ENCODE measurements at regions not wholly inside any gene's neighbourhood (a gene's known extent, or its start where the extent isn't known, plus 50 kb on each side); places are given as distances from the start of the nearest gene placed in this dataset.
A peak's percentile ranks its signal among the peaks of the same experiment; 100 is the strongest.

GRCh38 chrX:121102101-121102500, 54.7 kb downstream of the GLUD2 start:
- no peak overlapping the region for H3K4me3 ChIP-seq
- H3K4me1 ChIP-seq (ENCODE audit: low read depth), result no peaks in the 10 kb centered on the region
- no peaks in the 10 kb centered on the region for H3K9me3 ChIP-seq (ENCODE audit: low read depth)
- H3K27ac ChIP-seq, result no peak overlapping the region
- TF ChIP-seq CTCF (IDR thresholded peaks at IDR 0.05; ENCODE audit: low read depth, low read length), result no peak
- no peaks in the 10 kb centered on the region for H3K27me3 ChIP-seq
- H3K36me3 ChIP-seq, result no peaks in the 10 kb centered on the region
- DNase-seq (ENCODE audit: low read depth in 1 of 2, low spot score in 1 of 2), result no peak

GRCh38 chrX:121103381-121103780, 56.0 kb downstream of the GLUD2 start:
- Histone ChIP-seq H3K4me1 (ENCODE audit: low read depth) (no peaks in the 10 kb centered on the region), H3K36me3 (no peaks in the 10 kb centered on the region), H3K27me3 (no peaks in the 10 kb centered on the region), H3K9me3 (ENCODE audit: low read depth) (no peaks in the 10 kb centered on the region), H3K27ac (no peak overlapping the region), H3K4me3 (no peak overlapping the region)
- peak in 1 of 2 donors; percentile 5 for DNase-seq (ENCODE audit: low read depth in 1 of 2, low spot score in 1 of 2)
- TF ChIP-seq CTCF (IDR thresholded peaks at IDR 0.05; ENCODE audit: low read depth, low read length), result no peak

GRCh38 chrX:121106484-121107235, 59.2 kb downstream of the GLUD2 start:
- no peak for DNase-seq (ENCODE audit: low read depth in 1 of 2, low spot score in 1 of 2)
- Histone ChIP-seq H3K27ac (no peak overlapping the region), H3K4me3 (no peak overlapping the region), H3K9me3 (ENCODE audit: low read depth) (no peaks in the 10 kb centered on the region), H3K4me1 (ENCODE audit: low read depth) (no peaks in the 10 kb centered on the region), H3K27me3 (no peaks in the 10 kb centered on the region), H3K36me3 (no peaks in the 10 kb centered on the region)
- TF ChIP-seq CTCF (IDR thresholded peaks at IDR 0.05; ENCODE audit: low read depth, low read length), result no peak

- Histone ChIP-seq H3K27ac (no peak overlapping the region), H3K36me3 (no peaks in the 10 kb centered on the region), H3K9me3 (ENCODE audit: low read depth) (no peaks in the 10 kb centered on the region), H3K4me1 (ENCODE audit: low read depth) (no peaks in the 10 kb centered on the region), H3K27me3 (no peaks in the 10 kb centered on the region), H3K4me3 (no peak overlapping the region)
- no peak for DNase-seq (ENCODE audit: low read depth in 1 of 2, low spot score in 1 of 2)
- no peak for TF ChIP-seq CTCF (IDR thresholded peaks at IDR 0.05; ENCODE audit: low read depth, low read length)
These were observed 62.6 kb downstream of the GLUD2 start for GRCh38 chrX:121109986-121110385.

GRCh38 chrX:121110536-121110935, 63.1 kb downstream of the GLUD2 start:
- H3K4me1 ChIP-seq (ENCODE audit: low read depth), result no peaks in the 10 kb centered on the region
- DNase-seq (ENCODE audit: low read depth in 1 of 2, low spot score in 1 of 2), result no peak

More at GRCh38 chrX:121110536-121110935, 63.1 kb downstream of the GLUD2 start:
- no peaks in the 10 kb centered on the region for H3K36me3 ChIP-seq
- H3K9me3 ChIP-seq (ENCODE audit: low read depth), result no peaks in the 10 kb centered on the region
- H3K27ac ChIP-seq, result no peak overlapping the region
- no peak for TF ChIP-seq CTCF (IDR thresholded peaks at IDR 0.05; ENCODE audit: low read depth, low read length)
- no peak overlapping the region for H3K4me3 ChIP-seq
- no peaks in the 10 kb centered on the region for H3K27me3 ChIP-seq

Data from cardiac muscle cell (in vitro differentiated cells and primary cell).